Lower leg skin (tissue), 3 donors: ENCODE measurements at regions not wholly inside any gene's neighbourhood (a gene's known extent, or its start where the extent isn't known, plus 50 kb on each side); places are given as distances from the start of the nearest gene placed in this dataset.

ENCODE experiments used
- POLR2A ChIP-seq, 2 donors: fragments of 450-650 bp; IDR thresholded peaks; one replicate each; pipeline ENCODE4 v1.6.1; 2016 to 2017; ENCODE audit warnings: antibody characterized with exemption in 2 of 2, mild to moderate bottlenecking in 1 of 2, moderate library complexity in 1 of 2
- TF ChIP-seq, protein P1 (sequence below), 3 donors: fragments of 450-650 bp; IDR thresholded peaks; one replicate each; pipeline ENCODE4 v1.5.1; 2016; ENCODE audit warnings: antibody characterized with exemption in 3 of 3, mild to moderate bottlenecking in 3 of 3, moderate library complexity in 2 of 3

DNA sequence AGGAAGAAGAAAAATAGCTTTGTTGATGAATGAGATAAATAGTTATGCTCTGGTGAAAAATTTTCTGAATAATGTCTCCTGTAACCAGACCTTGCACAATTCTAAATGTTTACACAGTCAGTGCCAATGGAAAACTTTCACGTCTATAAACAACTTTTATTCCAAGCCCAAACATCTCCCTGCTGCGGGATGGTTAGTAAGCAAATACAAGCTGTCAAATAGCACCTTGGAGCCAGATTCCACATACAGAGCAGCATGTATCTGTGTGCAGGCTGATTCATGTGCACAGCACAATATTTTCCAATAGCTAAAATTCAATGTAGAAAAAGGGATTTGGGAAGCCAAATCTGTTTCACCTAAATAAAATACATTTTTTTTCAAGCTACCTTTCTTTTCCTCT lies 813.3 kb downstream of the HACE1 start:
- TF ChIP-seq, protein P1, sequence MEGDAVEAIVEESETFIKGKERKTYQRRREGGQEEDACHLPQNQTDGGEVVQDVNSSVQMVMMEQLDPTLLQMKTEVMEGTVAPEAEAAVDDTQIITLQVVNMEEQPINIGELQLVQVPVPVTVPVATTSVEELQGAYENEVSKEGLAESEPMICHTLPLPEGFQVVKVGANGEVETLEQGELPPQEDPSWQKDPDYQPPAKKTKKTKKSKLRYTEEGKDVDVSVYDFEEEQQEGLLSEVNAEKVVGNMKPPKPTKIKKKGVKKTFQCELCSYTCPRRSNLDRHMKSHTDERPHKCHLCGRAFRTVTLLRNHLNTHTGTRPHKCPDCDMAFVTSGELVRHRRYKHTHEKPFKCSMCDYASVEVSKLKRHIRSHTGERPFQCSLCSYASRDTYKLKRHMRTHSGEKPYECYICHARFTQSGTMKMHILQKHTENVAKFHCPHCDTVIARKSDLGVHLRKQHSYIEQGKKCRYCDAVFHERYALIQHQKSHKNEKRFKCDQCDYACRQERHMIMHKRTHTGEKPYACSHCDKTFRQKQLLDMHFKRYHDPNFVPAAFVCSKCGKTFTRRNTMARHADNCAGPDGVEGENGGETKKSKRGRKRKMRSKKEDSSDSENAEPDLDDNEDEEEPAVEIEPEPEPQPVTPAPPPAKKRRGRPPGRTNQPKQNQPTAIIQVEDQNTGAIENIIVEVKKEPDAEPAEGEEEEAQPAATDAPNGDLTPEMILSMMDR (IDR thresholded peaks at IDR 0.05) = no peak
- no peak for TF ChIP-seq POLR2A (IDR thresholded peaks at IDR 0.05)
